ENCODE measurements at regions not wholly inside any gene's neighbourhood (a gene's known extent, or its start where the extent isn't known, plus 50 kb on each side); places are given as distances from the start of the nearest gene placed in this dataset.
A peak's percentile ranks its signal among the peaks of the same experiment; 100 is the strongest.

DNA sequence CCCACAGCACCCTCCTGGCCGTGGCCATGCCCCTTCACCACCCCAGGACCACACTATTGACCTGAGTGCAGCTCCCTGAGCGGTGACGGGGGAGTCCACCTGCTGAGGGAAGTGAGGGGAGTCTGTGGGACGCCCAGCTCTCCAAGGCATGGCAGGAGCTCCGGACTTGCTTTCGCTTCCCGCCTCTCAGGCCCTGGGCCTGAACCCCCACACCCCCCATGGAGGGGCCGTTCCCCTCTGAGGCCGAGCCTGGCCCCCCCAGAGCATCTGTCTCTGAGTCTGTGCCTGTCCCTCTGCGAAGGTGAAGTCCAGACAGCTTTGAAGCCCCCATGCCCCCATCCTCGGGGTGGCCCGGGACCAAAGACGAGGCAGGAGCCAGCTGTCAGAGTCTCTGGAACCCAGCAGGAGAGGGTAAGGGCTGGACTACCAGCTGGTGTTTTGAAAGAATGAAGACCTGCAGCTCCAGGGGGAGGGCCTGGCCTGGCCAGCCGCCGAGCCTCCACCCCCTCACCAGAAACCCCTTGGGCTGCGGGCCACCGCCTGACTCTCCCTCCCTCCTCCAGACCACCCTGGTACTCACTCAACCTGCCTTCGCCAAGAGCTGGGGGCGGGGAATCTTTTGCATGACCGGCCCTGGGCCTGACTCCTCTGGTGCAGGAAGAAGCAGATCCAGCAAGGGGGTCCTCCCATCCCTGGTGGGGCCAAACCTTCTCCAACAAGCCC, 114.0 kb downstream of the PDGFA start:
- CTCF ChIA-PET, result no interaction called here
- Histone ChIP-seq H3K4me3 (ENCODE audit: low read depth, low read length) (no peak overlapping the region), H3K27ac (ENCODE audit: extremely low read depth, low read depth, low read length) (no peak overlapping the region), H3K4me1 (ENCODE audit: control insufficient read depth, insufficient read depth, low read length) (no peaks in the 10 kb centered on the region), H3K9me3 (ENCODE audit: control insufficient read depth, insufficient read depth, low read depth, low read length) (no peaks in the 10 kb centered on the region), H3K36me3 (ENCODE audit: control insufficient read depth in 2 of 2, insufficient read depth in 1 of 2, low read length in 2 of 2) (no peaks in the 10 kb centered on the region)
- TF ChIP-seq ZNF404 (tag by site-specific recombination; IDR thresholded peaks at IDR 0.05) (no peak), ZNF548 (tag by site-specific recombination; IDR thresholded peaks at IDR 0.05) (no peak), ZNF529 (tag by site-specific recombination; IDR thresholded peaks at IDR 0.05; ENCODE audit: insufficient replicate concordance) (no peak), EGR2 (tag by site-specific recombination; IDR thresholded peaks at IDR 0.05; ENCODE audit: low read depth) (0 out of 2 replicates have a peak, but pooled peaks have one; percentile 7), ZIC2 (tag by site-specific recombination; IDR thresholded peaks at IDR 0.05) (peak; percentile 40; the same call in 1 of the 2 replicates), ZFHX2 (tag by site-specific recombination; conservative IDR thresholded peaks at IDR 0.05) (0 out of 2 replicates have a peak, but pooled peaks have one; percentile 15), ZNF423 (tag by site-specific recombination; IDR thresholded peaks at IDR 0.05) (no peak)
- TF ChIP-seq, protein P1, sequence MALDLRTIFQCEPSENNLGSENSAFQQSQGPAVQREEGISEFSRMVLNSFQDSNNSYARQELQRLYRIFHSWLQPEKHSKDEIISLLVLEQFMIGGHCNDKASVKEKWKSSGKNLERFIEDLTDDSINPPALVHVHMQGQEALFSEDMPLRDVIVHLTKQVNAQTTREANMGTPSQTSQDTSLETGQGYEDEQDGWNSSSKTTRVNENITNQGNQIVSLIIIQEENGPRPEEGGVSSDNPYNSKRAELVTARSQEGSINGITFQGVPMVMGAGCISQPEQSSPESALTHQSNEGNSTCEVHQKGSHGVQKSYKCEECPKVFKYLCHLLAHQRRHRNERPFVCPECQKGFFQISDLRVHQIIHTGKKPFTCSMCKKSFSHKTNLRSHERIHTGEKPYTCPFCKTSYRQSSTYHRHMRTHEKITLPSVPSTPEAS (tag by site-specific recombination; IDR thresholded peaks at IDR 0.05), result no peak
- TF ChIP-seq, protein P2, sequence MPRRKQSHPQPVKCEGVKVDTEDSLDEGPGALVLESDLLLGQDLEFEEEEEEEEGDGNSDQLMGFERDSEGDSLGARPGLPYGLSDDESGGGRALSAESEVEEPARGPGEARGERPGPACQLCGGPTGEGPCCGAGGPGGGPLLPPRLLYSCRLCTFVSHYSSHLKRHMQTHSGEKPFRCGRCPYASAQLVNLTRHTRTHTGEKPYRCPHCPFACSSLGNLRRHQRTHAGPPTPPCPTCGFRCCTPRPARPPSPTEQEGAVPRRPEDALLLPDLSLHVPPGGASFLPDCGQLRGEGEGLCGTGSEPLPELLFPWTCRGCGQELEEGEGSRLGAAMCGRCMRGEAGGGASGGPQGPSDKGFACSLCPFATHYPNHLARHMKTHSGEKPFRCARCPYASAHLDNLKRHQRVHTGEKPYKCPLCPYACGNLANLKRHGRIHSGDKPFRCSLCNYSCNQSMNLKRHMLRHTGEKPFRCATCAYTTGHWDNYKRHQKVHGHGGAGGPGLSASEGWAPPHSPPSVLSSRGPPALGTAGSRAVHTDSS (tag by site-specific recombination; IDR thresholded peaks at IDR 0.05), result no peak
- POLR2A ChIA-PET, result no interaction called here

DNA sequence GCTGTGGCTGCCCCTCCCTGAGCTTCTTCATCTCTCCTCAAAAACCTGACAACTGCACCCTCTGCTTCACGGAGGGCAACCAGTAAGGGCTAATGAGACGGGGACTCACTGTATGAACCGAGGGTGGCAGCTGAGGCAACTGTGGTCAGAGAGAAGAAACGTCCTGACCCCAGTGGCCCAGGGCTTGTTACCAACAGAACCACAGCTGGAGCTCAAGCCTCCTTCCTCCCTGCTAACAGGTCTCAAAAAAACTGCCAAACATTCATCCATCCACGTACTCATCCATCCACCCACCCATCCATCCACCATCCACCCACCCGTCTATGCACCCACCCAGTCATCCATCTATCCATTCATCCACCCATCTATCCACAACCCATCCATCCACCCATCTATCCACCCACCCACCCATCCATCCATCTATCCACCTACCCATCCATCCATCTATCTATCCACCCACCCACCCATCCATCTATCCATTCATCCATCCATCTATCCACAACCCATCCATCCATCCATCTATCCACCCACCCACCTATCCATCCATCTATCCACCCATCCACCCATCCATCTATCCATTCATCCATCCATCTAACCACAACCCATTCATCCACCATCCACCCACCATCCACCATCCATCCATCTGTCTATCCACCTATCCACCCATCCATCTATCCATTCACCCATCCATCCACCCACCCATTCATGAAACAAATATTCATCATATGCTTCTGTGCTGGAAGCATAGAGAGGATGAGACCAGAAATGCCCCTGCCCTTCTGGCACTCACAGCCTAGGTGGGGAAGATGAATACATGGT, 111.7 kb downstream of the PDGFA start:
- Histone ChIP-seq H3K9me3 (ENCODE audit: control insufficient read depth, insufficient read depth, low read depth, low read length) (no peaks in the 10 kb centered on the region), H3K27ac (ENCODE audit: extremely low read depth, low read depth, low read length) (no peak overlapping the region), H3K4me3 (ENCODE audit: low read depth, low read length) (no peak overlapping the region), H3K36me3 (ENCODE audit: control insufficient read depth in 2 of 2, insufficient read depth in 1 of 2, low read length in 2 of 2) (no peaks in the 10 kb centered on the region), H3K4me1 (ENCODE audit: control insufficient read depth, insufficient read depth, low read length) (no peaks in the 10 kb centered on the region)
- TF ChIP-seq ZBTB17 (tag by site-specific recombination; IDR thresholded peaks at IDR 0.05) (peak; percentile 90), ZNF366 (tag by site-specific recombination; conservative IDR thresholded peaks at IDR 0.05) (peak; percentile 93), ZNF302 (tag by site-specific recombination; IDR thresholded peaks at IDR 0.05; ENCODE audit: low read depth) (no peak), ZFHX2 (tag by site-specific recombination; conservative IDR thresholded peaks at IDR 0.05) (peak; percentile 85), ZFP37 (tag by site-specific recombination; IDR thresholded peaks at IDR 0.05) (no peak), ZFP69B (tag by site-specific recombination; IDR thresholded peaks at IDR 0.05) (no peak), ZNF654 (tag by site-specific recombination; IDR thresholded peaks at IDR 0.05; ENCODE audit: low read depth) (no peak), EGR2 (tag by site-specific recombination; IDR thresholded peaks at IDR 0.05; ENCODE audit: low read depth) (peak; percentile 98)
- TF ChIP-seq, protein P3, sequence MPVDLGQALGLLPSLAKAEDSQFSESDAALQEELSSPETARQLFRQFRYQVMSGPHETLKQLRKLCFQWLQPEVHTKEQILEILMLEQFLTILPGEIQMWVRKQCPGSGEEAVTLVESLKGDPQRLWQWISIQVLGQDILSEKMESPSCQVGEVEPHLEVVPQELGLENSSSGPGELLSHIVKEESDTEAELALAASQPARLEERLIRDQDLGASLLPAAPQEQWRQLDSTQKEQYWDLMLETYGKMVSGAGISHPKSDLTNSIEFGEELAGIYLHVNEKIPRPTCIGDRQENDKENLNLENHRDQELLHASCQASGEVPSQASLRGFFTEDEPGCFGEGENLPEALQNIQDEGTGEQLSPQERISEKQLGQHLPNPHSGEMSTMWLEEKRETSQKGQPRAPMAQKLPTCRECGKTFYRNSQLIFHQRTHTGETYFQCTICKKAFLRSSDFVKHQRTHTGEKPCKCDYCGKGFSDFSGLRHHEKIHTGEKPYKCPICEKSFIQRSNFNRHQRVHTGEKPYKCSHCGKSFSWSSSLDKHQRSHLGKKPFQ (tag by site-specific recombination; IDR thresholded peaks at IDR 0.05), result no peak
- TF ChIP-seq, protein P4, sequence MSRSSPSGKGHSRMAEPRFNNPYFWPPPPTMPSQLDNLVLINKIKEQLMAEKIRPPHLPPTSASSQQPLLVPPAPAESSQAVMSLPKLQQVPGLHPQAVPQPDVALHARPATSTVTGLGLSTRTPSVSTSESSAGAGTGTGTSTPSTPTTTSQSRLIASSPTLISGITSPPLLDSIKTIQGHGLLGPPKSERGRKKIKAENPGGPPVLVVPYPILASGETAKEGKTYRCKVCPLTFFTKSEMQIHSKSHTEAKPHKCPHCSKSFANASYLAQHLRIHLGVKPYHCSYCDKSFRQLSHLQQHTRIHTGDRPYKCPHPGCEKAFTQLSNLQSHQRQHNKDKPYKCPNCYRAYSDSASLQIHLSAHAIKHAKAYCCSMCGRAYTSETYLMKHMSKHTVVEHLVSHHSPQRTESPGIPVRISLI (tag by site-specific recombination; IDR thresholded peaks at IDR 0.05), result no peak
- TF ChIP-seq, protein P5, sequence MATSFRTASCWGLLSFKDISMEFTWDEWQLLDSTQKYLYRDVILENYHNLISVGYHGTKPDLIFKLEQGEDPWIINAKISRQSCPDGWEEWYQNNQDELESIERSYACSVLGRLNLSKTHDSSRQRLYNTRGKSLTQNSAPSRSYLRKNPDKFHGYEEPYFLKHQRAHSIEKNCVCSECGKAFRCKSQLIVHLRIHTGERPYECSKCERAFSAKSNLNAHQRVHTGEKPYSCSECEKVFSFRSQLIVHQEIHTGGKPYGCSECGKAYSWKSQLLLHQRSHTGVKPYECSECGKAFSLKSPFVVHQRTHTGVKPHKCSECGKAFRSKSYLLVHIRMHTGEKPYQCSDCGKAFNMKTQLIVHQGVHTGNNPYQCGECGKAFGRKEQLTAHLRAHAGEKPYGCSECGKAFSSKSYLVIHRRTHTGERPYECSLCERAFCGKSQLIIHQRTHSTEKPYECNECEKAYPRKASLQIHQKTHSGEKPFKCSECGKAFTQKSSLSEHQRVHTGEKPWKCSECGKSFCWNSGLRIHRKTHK (tag by site-specific recombination; IDR thresholded peaks at IDR 0.05), result no peak
- TF ChIP-seq, protein P6, sequence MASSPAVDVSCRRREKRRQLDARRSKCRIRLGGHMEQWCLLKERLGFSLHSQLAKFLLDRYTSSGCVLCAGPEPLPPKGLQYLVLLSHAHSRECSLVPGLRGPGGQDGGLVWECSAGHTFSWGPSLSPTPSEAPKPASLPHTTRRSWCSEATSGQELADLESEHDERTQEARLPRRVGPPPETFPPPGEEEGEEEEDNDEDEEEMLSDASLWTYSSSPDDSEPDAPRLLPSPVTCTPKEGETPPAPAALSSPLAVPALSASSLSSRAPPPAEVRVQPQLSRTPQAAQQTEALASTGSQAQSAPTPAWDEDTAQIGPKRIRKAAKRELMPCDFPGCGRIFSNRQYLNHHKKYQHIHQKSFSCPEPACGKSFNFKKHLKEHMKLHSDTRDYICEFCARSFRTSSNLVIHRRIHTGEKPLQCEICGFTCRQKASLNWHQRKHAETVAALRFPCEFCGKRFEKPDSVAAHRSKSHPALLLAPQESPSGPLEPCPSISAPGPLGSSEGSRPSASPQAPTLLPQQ (tag by site-specific recombination; IDR thresholded peaks at IDR 0.05), result no peak
- TF ChIP-seq, protein P7, sequence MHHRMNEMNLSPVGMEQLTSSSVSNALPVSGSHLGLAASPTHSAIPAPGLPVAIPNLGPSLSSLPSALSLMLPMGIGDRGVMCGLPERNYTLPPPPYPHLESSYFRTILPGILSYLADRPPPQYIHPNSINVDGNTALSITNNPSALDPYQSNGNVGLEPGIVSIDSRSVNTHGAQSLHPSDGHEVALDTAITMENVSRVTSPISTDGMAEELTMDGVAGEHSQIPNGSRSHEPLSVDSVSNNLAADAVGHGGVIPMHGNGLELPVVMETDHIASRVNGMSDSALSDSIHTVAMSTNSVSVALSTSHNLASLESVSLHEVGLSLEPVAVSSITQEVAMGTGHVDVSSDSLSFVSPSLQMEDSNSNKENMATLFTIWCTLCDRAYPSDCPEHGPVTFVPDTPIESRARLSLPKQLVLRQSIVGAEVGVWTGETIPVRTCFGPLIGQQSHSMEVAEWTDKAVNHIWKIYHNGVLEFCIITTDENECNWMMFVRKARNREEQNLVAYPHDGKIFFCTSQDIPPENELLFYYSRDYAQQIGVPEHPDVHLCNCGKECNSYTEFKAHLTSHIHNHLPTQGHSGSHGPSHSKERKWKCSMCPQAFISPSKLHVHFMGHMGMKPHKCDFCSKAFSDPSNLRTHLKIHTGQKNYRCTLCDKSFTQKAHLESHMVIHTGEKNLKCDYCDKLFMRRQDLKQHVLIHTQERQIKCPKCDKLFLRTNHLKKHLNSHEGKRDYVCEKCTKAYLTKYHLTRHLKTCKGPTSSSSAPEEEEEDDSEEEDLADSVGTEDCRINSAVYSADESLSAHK (tag by site-specific recombination; IDR thresholded peaks at IDR 0.05), result no peak
- POLR2A ChIA-PET, result no interaction called here
- CTCF ChIA-PET, result interaction anchor here (1.2 kb wide), 1 partner anchor 87 kb away, joined by 3 read pairs; no protein-coding TSS in a partner anchor

All from HEK293 (cell line).